Neural progenitor cell (in vitro differentiated cells): ENCODE measurements at regions not wholly inside any gene's neighbourhood (a gene's known extent, or its start where the extent isn't known, plus 50 kb on each side); places are given as distances from the start of the nearest gene placed in this dataset.

ENCODE experiments used
- EZH2 ChIP-seq: fragments of 200-600 bp; sonication (generic); IDR thresholded peaks from 2 replicates; pipeline ENCODE4 v1.6.1; 2017; ENCODE audit warnings: antibody characterized with exemption, mild to moderate bottlenecking, moderate library complexity
- TF ChIP-seq, protein P1 (sequence below): fragments of 200-600 bp; sonication (generic); IDR thresholded peaks from 2 replicates; pipeline ENCODE4 v1.5.1; 2017; ENCODE audit warnings: antibody characterized with exemption, mild to moderate bottlenecking

DNA sequence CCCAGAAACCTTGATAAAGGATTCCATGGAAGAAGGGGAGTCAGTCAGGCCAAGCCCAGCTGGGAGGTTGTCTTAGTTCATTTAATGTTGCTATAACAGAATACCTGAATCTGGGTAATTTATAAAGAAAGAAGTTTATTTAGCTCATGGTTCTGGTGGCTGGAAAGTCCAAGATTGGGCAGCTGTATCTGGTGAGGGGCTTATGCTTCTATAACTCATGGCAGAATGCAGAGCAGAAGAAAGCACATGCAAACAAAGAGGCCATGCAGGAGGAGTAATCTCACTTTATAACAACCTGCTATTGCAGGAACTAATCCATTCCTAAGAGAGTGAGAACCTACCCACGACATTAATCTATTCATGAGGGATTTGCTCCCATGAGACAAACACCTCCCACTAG lies 54.2 kb upstream of the ANKRD1 start:
- TF ChIP-seq, protein P1, sequence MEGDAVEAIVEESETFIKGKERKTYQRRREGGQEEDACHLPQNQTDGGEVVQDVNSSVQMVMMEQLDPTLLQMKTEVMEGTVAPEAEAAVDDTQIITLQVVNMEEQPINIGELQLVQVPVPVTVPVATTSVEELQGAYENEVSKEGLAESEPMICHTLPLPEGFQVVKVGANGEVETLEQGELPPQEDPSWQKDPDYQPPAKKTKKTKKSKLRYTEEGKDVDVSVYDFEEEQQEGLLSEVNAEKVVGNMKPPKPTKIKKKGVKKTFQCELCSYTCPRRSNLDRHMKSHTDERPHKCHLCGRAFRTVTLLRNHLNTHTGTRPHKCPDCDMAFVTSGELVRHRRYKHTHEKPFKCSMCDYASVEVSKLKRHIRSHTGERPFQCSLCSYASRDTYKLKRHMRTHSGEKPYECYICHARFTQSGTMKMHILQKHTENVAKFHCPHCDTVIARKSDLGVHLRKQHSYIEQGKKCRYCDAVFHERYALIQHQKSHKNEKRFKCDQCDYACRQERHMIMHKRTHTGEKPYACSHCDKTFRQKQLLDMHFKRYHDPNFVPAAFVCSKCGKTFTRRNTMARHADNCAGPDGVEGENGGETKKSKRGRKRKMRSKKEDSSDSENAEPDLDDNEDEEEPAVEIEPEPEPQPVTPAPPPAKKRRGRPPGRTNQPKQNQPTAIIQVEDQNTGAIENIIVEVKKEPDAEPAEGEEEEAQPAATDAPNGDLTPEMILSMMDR, result no peak
- no peak for TF ChIP-seq EZH2
